Activated CD8-positive, alpha-beta memory T cell treated with anti-CD3 and anti-CD28 coated beads, Interleukin-2, amount 10 ng/mL, durations not matched to agents 7 days and 5 days (primary cell): ENCODE measurements at regions not wholly inside any gene's neighbourhood (a gene's known extent, or its start where the extent isn't known, plus 50 kb on each side); places are given as distances from the start of the nearest gene placed in this dataset.

Source experiments
- ATAC-seq: fragments of 150-1000 bp; cut with Tn5 transposase; one replicate; pipeline ENCODE4 v1.10.0; 2021; ENCODE audit warnings: moderate library complexity
- CTCF ChIA-PET: fragments of 350-600 bp; sonication (Branson Sonifier 250); formaldehyde crosslinking; loops from one replicate; lab custom pipeline; 2021; ENCODE audit warnings: antibody characterized with exemption; lab: Charles Lee
- DNase-seq: peaks from one replicate; pipeline ENCODE4 v3.0.0-alpha.2; 2020
- H3K27ac Mint-ChIP-seq: one replicate; pipeline ENCODE4 v1.8.0; 2021; ENCODE audit warnings: mild to moderate bottlenecking, mixed read lengths
- H3K27me3 Mint-ChIP-seq: one replicate; pipeline ENCODE4 v1.8.0; 2021; ENCODE audit warnings: mixed read lengths
- H3K36me3 Mint-ChIP-seq: one replicate; pipeline ENCODE4 v1.8.0; 2021; ENCODE audit warnings: mild to moderate bottlenecking, mixed read lengths
- H3K4me1 Mint-ChIP-seq: one replicate; pipeline ENCODE4 v1.8.0; 2021; ENCODE audit warnings: mixed read lengths
- H3K4me3 Mint-ChIP-seq: one replicate; pipeline ENCODE4 v1.8.0; 2021; ENCODE audit warnings: mild to moderate bottlenecking, moderate library complexity, mixed read lengths
- H3K9me3 Mint-ChIP-seq: one replicate; pipeline ENCODE4 v1.8.0; 2022; ENCODE audit warnings: low read depth, mixed read lengths

DNA sequence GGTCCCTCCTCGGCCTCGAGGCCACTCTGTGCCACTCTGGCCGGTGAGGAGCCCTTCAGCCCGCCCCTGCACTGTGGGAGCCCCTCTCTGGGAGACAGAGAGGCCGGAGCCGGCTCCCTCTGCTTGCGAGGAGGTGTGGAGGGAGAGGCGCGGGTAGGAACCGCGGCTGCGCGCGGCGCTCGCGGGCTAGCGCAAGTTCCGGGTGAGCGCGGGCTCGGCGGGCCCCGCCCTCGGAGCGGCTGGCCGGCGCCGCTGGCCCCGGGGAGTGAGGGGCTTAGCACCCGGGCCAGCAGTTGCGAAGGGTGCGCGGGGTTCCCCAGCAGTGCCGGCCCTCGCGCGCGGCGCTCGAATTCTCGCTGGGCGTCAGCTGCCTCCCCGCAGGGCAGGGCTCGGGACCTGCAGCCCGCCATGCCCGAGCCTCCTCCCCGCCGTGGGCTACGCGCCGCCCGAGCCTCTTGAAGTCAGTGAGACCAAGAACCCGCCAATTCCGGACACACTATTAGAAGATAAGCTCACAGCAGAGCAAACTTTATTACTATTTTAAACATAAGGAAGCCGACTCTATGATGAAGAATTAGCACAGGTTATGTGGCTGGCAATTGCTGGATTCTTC is 825.8 kb upstream of the FANCL start:
- no peaks in the 10 kb centered on the region for H3K27me3 Mint-ChIP-seq
- H3K27ac Mint-ChIP-seq: no peak overlapping the region
- ATAC-seq (no peak), DNase-seq (no peak)
- CTCF ChIA-PET: no interaction called here
- H3K36me3 Mint-ChIP-seq: no peaks in the 10 kb centered on the region
- no peak overlapping the region for H3K4me3 Mint-ChIP-seq
- H3K4me1 Mint-ChIP-seq: no peaks in the 10 kb centered on the region
- H3K9me3 Mint-ChIP-seq: peaks cover 4% of the 10 kb centered on the region

GRCh38 chr2:59047373-59047995 is 806.4 kb upstream of the FANCL start:
- Mint-ChIP-seq H3K36me3 (no peaks in the 10 kb centered on the region), H3K4me3 (no peak overlapping the region), H3K4me1 (no peaks in the 10 kb centered on the region), H3K27ac (no peak overlapping the region), H3K27me3 (no peaks in the 10 kb centered on the region), H3K9me3 (no peaks in the 10 kb centered on the region)
- CTCF ChIA-PET: no interaction called here
- no peak for DNase-seq
- ATAC-seq: no peak

DNA sequence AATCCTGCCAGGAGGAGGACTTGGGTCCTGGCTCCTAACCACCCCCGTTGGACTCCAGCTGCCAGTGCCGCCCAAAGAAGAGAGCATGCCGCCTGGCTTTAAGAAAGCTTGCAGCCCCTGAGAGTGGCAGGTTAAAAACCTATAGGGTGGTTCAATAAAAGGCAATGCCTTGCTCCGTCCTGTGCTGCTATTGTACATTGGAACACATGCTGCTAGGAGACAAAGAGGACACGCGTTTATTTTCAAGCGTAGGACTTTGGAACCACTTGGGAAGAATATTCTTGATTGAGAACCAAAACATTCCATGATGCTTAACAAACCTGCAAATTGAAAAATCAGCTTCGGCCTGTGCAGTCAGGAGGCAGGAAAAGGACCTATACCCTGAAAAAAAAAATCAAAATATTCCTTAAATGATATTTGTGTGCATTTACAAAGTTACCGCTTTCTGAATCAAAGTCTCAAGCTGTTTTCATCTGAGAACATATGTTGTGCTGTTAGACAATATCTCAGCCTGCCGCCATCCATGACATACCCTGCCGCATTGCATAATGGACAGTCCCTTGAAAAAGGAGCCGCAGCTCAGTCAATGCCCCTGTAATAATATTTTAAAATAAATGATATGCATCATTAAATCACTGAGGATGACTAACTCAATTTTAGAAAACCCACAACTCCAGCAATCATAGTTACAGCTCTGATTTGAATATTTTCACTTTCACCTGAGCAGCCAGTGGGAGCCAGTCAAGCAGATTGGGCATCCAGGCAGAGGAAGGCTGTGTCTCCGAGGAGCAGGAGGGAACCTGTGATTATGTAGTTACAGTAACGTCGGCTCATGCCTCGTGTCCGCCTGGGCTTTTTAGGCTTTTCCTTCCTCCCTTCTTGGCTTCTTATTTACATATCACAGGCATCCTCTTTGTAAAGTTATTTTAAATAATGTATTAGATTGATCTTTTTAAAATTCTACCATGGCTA is 805.6 kb upstream of the FANCL start:
- H3K27ac Mint-ChIP-seq: no peak overlapping the region
- no peak overlapping the region for H3K4me3 Mint-ChIP-seq
- CTCF ChIA-PET: no interaction called here
- no peak for DNase-seq
- H3K36me3 Mint-ChIP-seq: no peaks in the 10 kb centered on the region
- H3K9me3 Mint-ChIP-seq: no peaks in the 10 kb centered on the region
- H3K27me3 Mint-ChIP-seq: no peaks in the 10 kb centered on the region
- no peak for ATAC-seq
- no peaks in the 10 kb centered on the region for H3K4me1 Mint-ChIP-seq

DNA sequence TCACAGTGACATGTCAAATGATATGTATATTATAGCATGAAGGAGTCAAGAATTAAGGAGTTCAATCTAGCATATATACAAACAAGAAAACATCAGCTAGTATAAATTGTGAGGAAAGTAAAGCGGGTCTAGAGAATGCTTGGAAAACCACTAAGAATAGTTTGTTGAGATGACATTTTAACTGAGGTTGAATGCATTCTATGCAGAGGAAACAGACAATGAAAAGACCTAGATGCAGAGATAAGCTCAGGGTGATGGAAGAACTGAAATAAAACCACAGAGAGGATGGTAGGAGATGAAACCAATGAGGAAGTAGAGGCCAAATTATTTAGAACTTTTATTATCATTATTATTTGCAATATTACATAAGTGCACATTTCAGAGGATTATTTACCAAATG is 803.6 kb upstream of the FANCL start:
- H3K27ac Mint-ChIP-seq: no peak overlapping the region
- no peaks in the 10 kb centered on the region for H3K9me3 Mint-ChIP-seq
- CTCF ChIA-PET: no interaction called here
- ATAC-seq (no peak), DNase-seq (no peak)
- H3K4me1 Mint-ChIP-seq: no peaks in the 10 kb centered on the region
- no peaks in the 10 kb centered on the region for H3K36me3 Mint-ChIP-seq
- H3K27me3 Mint-ChIP-seq: no peaks in the 10 kb centered on the region
- H3K4me3 Mint-ChIP-seq: no peak overlapping the region

- CTCF ChIA-PET: no interaction called here
- no peak for ATAC-seq
These were observed 800.0 kb upstream of the FANCL start for GRCh38 chr2:59041139-59041538.

GRCh38 chr2:59034837-59035236 is 793.7 kb upstream of the FANCL start:
- Mint-ChIP-seq H3K27ac (no peak overlapping the region), H3K27me3 (no peaks in the 10 kb centered on the region), H3K9me3 (peaks cover 1% of the 10 kb centered on the region), H3K4me1 (no peaks in the 10 kb centered on the region), H3K36me3 (no peaks in the 10 kb centered on the region), H3K4me3 (no peak overlapping the region)
- no peak for ATAC-seq
- CTCF ChIA-PET: no interaction called here
- DNase-seq: no peak

More at GRCh38 chr2:59041139-59041538, 800.0 kb upstream of the FANCL start:
- Mint-ChIP-seq H3K27me3 (no peaks in the 10 kb centered on the region), H3K36me3 (no peaks in the 10 kb centered on the region), H3K4me1 (no peaks in the 10 kb centered on the region), H3K9me3 (no peaks in the 10 kb centered on the region), H3K4me3 (no peak overlapping the region), H3K27ac (no peak overlapping the region)
- DNase-seq: no peak

DNA sequence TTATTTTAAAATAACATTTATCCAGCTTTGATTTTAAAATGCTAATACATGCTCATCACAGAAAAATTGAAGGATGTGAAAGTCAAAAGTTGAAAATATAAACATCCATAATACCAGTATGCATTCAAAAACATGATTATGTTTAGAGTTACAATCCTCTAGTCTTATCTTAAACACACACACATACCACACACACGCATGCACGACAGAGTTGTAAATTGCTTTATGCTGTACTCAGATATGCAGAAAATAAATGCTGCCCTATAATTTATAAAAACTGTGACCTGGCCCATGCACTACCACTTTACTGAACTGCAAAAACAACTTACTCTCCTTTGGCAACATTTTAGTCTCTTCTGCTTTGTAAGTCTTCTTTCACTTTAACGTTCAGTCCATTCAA is 793.0 kb upstream of the FANCL start:
- H3K4me3 Mint-ChIP-seq: no peak overlapping the region
- no peaks in the 10 kb centered on the region for H3K4me1 Mint-ChIP-seq
- H3K36me3 Mint-ChIP-seq: no peaks in the 10 kb centered on the region
- H3K27me3 Mint-ChIP-seq: no peaks in the 10 kb centered on the region
- ATAC-seq (no peak), DNase-seq (no peak)
- no peak overlapping the region for H3K27ac Mint-ChIP-seq
- peaks cover 1% of the 10 kb centered on the region for H3K9me3 Mint-ChIP-seq
- CTCF ChIA-PET: no interaction called here

DNA sequence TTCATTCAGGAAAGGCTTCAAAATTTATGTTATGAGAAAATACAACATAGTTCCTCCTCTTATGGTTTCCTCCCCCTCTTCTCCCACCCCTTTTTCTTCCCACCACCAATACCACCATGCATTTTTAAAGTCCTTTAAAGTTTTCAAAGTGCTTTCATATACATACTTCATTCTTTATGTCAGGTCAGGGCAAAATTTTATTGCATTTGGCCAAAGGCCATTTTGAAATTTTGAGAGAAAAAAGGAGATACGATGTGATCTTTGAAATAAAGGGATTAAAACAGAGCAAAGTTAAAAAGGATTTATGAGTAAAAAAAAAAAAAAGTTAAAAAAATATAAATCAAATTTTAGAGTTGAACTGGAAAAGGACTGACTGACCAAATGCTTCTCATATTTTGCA is 792.5 kb upstream of the FANCL start:
- Mint-ChIP-seq H3K9me3 (peaks cover 1% of the 10 kb centered on the region), H3K27me3 (no peaks in the 10 kb centered on the region), H3K27ac (no peak overlapping the region), H3K4me3 (no peak overlapping the region), H3K4me1 (no peaks in the 10 kb centered on the region), H3K36me3 (no peaks in the 10 kb centered on the region)
- DNase-seq (no peak), ATAC-seq (no peak)
- CTCF ChIA-PET: no interaction called here

GRCh38 chr2:59032499-59032898 is 791.4 kb upstream of the FANCL start:
- no peak for DNase-seq
- Mint-ChIP-seq H3K4me1 (no peaks in the 10 kb centered on the region), H3K4me3 (no peak overlapping the region), H3K36me3 (no peaks in the 10 kb centered on the region), H3K27ac (no peak overlapping the region), H3K9me3 (peaks cover 1% of the 10 kb centered on the region), H3K27me3 (no peaks in the 10 kb centered on the region)
- CTCF ChIA-PET: no interaction called here
- ATAC-seq: no peak

GRCh38 chr2:59029058-59029457 is 787.9 kb upstream of the FANCL start:
- Mint-ChIP-seq H3K4me3 (no peak overlapping the region), H3K4me1 (no peaks in the 10 kb centered on the region), H3K27me3 (no peaks in the 10 kb centered on the region), H3K9me3 (no peaks in the 10 kb centered on the region), H3K27ac (no peak overlapping the region), H3K36me3 (no peaks in the 10 kb centered on the region)
- DNase-seq (no peak), ATAC-seq (no peak)
- CTCF ChIA-PET: no interaction called here

DNA sequence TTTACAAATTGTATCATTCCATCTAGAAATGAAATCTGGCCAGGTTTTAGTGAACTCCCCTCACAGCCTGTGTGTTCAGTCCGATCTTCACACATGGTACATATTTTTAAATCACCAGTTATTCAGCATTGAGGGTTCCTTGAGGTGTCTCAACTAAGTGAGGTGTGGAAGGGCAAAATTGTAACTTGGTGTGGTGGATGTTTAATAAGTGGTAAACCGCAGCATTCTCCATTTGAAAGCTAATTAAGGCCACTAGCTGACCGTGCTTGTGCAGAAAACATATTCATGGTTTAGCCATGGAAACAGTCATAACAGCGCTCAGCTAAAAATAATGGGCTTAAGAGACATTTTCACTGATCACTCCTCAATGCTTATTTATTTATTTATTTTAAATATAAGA is 786.2 kb upstream of the FANCL start:
- H3K9me3 Mint-ChIP-seq: no peaks in the 10 kb centered on the region
- no peak overlapping the region for H3K27ac Mint-ChIP-seq
- H3K4me3 Mint-ChIP-seq: no peak overlapping the region
- ATAC-seq: no peak
- CTCF ChIA-PET: interaction anchor here (1.4 kb wide), 1 partner anchor 17 kb away, joined by 3 read pairs; no protein-coding TSS in a partner anchor
- DNase-seq: no peak
- H3K27me3 Mint-ChIP-seq: no peaks in the 10 kb centered on the region
- no peaks in the 10 kb centered on the region for H3K36me3 Mint-ChIP-seq
- no peaks in the 10 kb centered on the region for H3K4me1 Mint-ChIP-seq

DNA sequence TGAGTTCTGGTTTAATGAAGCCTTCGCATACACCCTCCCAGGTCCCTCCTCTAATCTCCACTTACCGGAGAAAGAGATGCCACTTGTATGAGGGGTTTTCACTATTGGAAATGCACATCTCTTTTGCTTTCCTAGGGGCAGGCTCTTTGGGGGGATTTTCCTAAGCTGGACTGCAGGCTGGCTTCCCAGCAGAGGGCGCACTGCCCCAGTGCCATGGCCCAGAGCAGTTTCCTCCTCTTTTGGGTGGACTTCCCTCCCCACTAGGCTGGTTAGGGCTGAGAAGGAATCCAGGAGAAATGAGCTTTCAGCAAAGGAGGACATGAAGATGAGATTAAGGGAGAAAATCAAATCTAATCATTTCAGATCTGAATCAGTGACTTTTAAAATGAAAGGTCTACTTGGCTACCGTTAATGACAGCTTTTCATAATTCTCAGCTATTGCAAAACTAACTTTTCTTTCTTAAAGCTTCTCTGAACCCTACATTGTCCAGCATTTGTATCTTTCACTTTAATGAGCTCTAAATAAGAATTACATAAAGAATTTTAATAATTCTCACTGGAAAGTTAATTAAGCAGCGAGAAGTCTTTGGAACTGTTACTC is 784.1 kb upstream of the FANCL start:
- Mint-ChIP-seq H3K4me3 (no peak overlapping the region), H3K4me1 (no peaks in the 10 kb centered on the region), H3K36me3 (no peaks in the 10 kb centered on the region), H3K27me3 (no peaks in the 10 kb centered on the region), H3K27ac (no peak overlapping the region), H3K9me3 (no peaks in the 10 kb centered on the region)
- CTCF ChIA-PET: interaction anchor here (0.5 to 1.8 kb wide), 4 partner anchors 10 to 1556 kb away, joined by 3 to 8 read pairs (median 4); no protein-coding TSS in a partner anchor
- DNase-seq (no peak), ATAC-seq (no peak)

DNA sequence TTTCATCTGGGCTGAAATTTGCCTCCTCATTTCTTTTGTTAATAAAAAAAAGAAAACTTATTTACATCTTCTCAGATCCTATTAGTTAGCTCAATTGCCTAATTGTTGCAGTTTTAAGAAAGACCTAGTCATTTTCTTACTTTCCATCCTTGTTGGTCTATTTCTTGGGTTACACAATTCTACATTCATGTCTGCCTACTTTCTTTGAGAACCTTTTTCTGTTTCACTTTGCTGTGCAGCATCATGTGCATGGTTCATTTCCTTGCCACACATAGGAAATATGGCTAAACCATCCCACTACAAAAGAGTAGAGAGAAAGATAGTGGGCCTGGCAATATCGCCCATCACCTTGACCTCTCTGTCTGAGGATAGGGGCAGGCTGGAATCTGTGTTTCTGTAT is 780.7 kb upstream of the FANCL start:
- no peak overlapping the region for H3K27ac Mint-ChIP-seq
- H3K36me3 Mint-ChIP-seq: no peaks in the 10 kb centered on the region
- CTCF ChIA-PET: no interaction called here
- H3K9me3 Mint-ChIP-seq: no peaks in the 10 kb centered on the region
- ATAC-seq (no peak), DNase-seq (no peak)
- H3K4me1 Mint-ChIP-seq: no peaks in the 10 kb centered on the region
- no peaks in the 10 kb centered on the region for H3K27me3 Mint-ChIP-seq
- H3K4me3 Mint-ChIP-seq: no peak overlapping the region
